ENCODE measurements at regions not wholly inside any gene's neighbourhood (a gene's known extent, or its start where the extent isn't known, plus 50 kb on each side); places are given as distances from the start of the nearest gene placed in this dataset.
"Not testable (repeated sequence)": the region's sequence is repeated elsewhere in the genome, so short reads cannot be mapped to it uniquely, and the experiment has no call there.

GRCh38 chr6:48611332-48611731 lies 500.3 kb upstream of the PTCHD4 start:
- peaks cover 11% of the 10 kb centered on the region in 2 donors for H3K9me3 Mint-ChIP-seq
- ATAC-seq (replicated peaks in 1 of 2), result no peak
- H3K4me3 Mint-ChIP-seq, result no peak overlapping the region
- no peak for DNase-seq
- H3K27ac Mint-ChIP-seq, result no peak overlapping the region
- H3K4me1 Mint-ChIP-seq (ENCODE audit: low read depth), result no peaks in the 10 kb centered on the region
- H3K36me3 Mint-ChIP-seq (ENCODE audit: insufficient read depth in 2 of 2), result no peaks in the 10 kb centered on the region
- H3K27me3 Mint-ChIP-seq (ENCODE audit: low read depth), result no peaks in the 10 kb centered on the region

DNA sequence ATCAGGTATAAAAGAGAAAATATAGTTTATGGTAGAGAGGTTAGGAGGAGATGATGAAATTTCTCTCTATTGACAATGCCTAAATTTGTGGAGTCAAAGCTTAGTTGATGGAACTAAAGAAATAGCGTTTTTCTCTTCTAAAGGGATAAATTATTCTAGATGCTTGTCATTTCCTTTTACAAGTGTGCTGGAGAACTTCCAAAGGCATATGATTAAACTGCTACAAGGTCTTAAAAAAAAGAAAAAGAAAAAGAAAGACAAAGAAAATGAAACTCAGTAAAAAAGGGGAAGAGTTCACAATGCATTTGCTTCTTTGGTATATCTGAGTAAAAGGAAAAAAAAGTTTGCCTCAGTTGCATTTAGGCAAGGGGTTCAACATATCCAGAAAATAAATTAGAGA lies 499.8 kb upstream of the PTCHD4 start:
- no peak overlapping the region for H3K27ac Mint-ChIP-seq
- H3K4me1 Mint-ChIP-seq (ENCODE audit: low read depth), result no peaks in the 10 kb centered on the region
- DNase-seq (no peak), ATAC-seq (replicated peaks in 1 of 2) (no peak)
- peaks cover 11% of the 10 kb centered on the region in 2 donors for H3K9me3 Mint-ChIP-seq
- H3K4me3 Mint-ChIP-seq, result no peak overlapping the region
- no peaks in the 10 kb centered on the region for H3K27me3 Mint-ChIP-seq (ENCODE audit: low read depth)
- H3K36me3 Mint-ChIP-seq (ENCODE audit: insufficient read depth in 2 of 2), result no peaks in the 10 kb centered on the region

- no peaks in the 10 kb centered on the region for H3K4me1 Mint-ChIP-seq (ENCODE audit: low read depth)
- H3K9me3 Mint-ChIP-seq, result peaks cover 0 to 8% of the 10 kb centered on the region in 2 donors
- no peak overlapping the region for H3K4me3 Mint-ChIP-seq
- DNase-seq (no peak), ATAC-seq (replicated peaks in 1 of 2) (no peak)
- no peaks in the 10 kb centered on the region for H3K36me3 Mint-ChIP-seq (ENCODE audit: insufficient read depth in 2 of 2)
- H3K27ac Mint-ChIP-seq, result no peak overlapping the region
- H3K27me3 Mint-ChIP-seq (ENCODE audit: low read depth), result no peaks in the 10 kb centered on the region
Observed at GRCh38 chr6:48606618-48607017, 495.6 kb upstream of the PTCHD4 start.

- no peak overlapping the region for H3K27ac Mint-ChIP-seq
- ATAC-seq (replicated peaks in 1 of 2), result no peak
- H3K4me1 Mint-ChIP-seq (ENCODE audit: low read depth), result no peaks in the 10 kb centered on the region
- H3K27me3 Mint-ChIP-seq (ENCODE audit: low read depth), result no peaks in the 10 kb centered on the region
- H3K36me3 Mint-ChIP-seq (ENCODE audit: insufficient read depth in 2 of 2), result no peaks in the 10 kb centered on the region
- DNase-seq, result no peak
- no peak overlapping the region for H3K4me3 Mint-ChIP-seq
- H3K9me3 Mint-ChIP-seq, result peaks cover 2 to 5% of the 10 kb centered on the region in 2 donors
Observed at GRCh38 chr6:48597951-48598350, 487.0 kb upstream of the PTCHD4 start.

DNA sequence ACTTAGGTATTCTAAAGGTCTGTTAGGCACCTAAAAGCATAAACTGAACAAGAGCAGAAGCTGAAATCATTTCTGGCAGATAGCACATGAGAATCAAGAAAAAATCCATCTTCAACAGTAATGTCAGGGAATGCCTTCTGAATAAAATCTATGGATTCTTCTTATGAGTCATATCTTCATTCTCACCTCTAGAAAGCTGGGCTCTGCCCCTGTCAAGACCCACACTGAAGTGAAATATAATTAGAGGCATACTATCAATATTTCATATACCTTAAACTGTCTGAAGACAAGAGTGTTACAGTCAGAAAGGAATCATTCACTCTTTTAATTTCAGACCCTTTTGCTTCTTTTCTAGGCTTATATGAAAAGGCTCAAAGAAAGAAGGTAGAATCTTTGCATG lies 485.8 kb upstream of the PTCHD4 start:
- Mint-ChIP-seq H3K27me3 (ENCODE audit: low read depth) (no peaks in the 10 kb centered on the region), H3K4me3 (no peak overlapping the region), H3K4me1 (ENCODE audit: low read depth) (no peaks in the 10 kb centered on the region), H3K36me3 (ENCODE audit: insufficient read depth in 2 of 2) (no peaks in the 10 kb centered on the region), H3K27ac (no peak overlapping the region), H3K9me3 (peaks cover 4 to 6% of the 10 kb centered on the region in 2 donors)
- no peak for DNase-seq
- ATAC-seq (replicated peaks in 1 of 2), result no peak

DNA sequence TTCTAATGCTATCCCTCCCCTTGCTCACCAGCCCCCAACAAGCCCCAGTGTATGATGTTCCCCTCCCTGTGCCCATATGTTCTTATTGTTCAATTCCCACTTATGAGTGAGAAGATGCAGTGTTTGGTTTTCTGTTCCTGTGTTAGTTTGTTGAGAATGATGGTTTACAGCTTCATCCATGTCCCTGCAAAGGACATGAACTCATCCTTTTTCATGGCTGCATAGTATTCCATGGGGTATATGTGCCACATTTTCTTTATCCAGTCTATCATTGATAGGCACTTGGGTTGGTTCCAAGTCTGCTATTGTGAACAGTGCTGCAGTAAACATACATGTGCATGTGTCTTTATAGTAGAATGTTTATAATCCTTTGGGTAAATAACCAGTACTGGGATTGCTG lies 480.2 kb upstream of the PTCHD4 start:
- not testable (repeated sequence) for DNase-seq; H3K27ac Mint-ChIP-seq; H3K36me3 Mint-ChIP-seq (ENCODE audit: insufficient read depth in 2 of 2); ATAC-seq (replicated peaks in 1 of 2); H3K27me3 Mint-ChIP-seq (ENCODE audit: low read depth); H3K4me3 Mint-ChIP-seq; H3K4me1 Mint-ChIP-seq (ENCODE audit: low read depth)
- peaks cover 5 to 11% of the 10 kb centered on the region in 2 donors for H3K9me3 Mint-ChIP-seq

GRCh38 chr6:48584846-48585245 lies 473.8 kb upstream of the PTCHD4 start:
- Mint-ChIP-seq H3K4me3 (no peak overlapping the region), H3K4me1 (ENCODE audit: low read depth) (no peaks in the 10 kb centered on the region), H3K27ac (no peak overlapping the region), H3K9me3 (peaks cover 0 to 4% of the 10 kb centered on the region in 2 donors), H3K27me3 (ENCODE audit: low read depth) (no peaks in the 10 kb centered on the region), H3K36me3 (ENCODE audit: insufficient read depth in 2 of 2) (no peaks in the 10 kb centered on the region)
- ATAC-seq (replicated peaks in 1 of 2) (no peak), DNase-seq (no peak)

DNA sequence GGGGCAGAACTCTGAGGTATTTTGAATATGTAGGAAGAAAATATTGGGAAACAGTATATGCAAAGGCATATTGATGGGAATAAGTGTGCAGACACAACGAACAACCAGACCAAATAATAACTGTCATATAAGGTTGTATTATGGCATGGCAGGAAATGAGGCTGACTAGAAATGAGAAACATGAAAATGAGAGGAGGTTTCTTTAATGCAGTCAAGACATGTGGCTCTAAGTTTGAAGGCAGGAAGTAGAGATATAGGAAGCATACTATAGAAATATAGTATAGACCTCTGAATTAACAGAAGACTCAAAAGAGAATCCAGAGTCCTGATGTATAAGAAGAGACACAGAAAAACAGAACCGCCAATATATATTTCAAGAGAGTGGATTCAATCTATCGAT lies 459.7 kb upstream of the PTCHD4 start:
- no peak overlapping the region for H3K4me3 Mint-ChIP-seq
- H3K27me3 Mint-ChIP-seq (ENCODE audit: low read depth), result no peaks in the 10 kb centered on the region
- H3K27ac Mint-ChIP-seq, result no peak overlapping the region
- ATAC-seq (replicated peaks in 1 of 2) (no peak), DNase-seq (no peak)
- peaks cover 7 to 8% of the 10 kb centered on the region in 2 donors for H3K9me3 Mint-ChIP-seq
- H3K4me1 Mint-ChIP-seq (ENCODE audit: low read depth), result no peaks in the 10 kb centered on the region
- no peaks in the 10 kb centered on the region for H3K36me3 Mint-ChIP-seq (ENCODE audit: insufficient read depth in 2 of 2)

DNA sequence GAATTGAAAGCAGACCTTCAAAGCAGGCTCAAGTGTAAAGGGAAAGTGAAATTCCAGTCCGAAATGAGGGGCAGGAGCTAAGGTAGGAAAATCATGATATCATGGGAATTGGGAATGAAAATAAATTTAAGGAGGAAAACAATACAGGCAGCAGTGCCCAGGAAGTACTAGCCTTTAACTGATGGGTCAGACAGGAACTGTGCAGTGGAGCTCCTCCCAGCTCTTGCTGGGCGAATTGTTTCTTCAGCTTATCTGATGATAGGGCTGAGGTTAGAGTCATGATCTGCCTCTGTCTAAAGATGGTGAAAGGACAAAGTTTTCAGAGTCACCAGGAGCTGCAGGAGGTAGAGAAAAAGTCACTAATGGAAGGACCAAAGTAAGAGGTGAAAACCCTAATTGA lies 457.9 kb upstream of the PTCHD4 start:
- Mint-ChIP-seq H3K9me3 (peaks cover 4 to 10% of the 10 kb centered on the region in 2 donors), H3K27ac (no peak overlapping the region), H3K4me3 (no peak overlapping the region), H3K4me1 (ENCODE audit: low read depth) (no peaks in the 10 kb centered on the region), H3K36me3 (ENCODE audit: insufficient read depth in 2 of 2) (no peaks in the 10 kb centered on the region), H3K27me3 (ENCODE audit: low read depth) (no peaks in the 10 kb centered on the region)
- ATAC-seq (replicated peaks in 1 of 2), result no peak
- no peak for DNase-seq

DNA sequence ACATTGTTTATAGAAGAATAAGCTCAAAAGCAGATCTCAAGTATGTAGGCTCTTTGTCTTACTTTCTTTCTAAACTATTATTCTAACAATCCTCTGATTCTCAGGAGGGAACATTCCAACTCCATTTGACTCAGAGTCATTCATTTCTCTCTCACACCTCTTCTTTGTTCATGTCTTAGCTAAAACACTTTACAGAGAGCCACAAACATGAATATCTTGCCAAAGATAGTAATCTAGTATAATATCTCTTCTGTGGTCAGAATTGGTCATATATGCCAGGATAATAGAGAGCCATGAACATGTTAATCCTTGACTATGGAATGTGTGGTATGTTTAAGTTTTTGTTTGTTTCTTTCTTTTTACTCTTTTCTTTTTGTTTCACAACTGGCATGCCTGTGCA lies 456.0 kb upstream of the PTCHD4 start:
- H3K4me3 Mint-ChIP-seq, result no peak overlapping the region
- no peaks in the 10 kb centered on the region for H3K36me3 Mint-ChIP-seq (ENCODE audit: insufficient read depth in 2 of 2)
- ATAC-seq (replicated peaks in 1 of 2) (no peak), DNase-seq (no peak)
- H3K4me1 Mint-ChIP-seq (ENCODE audit: low read depth), result no peaks in the 10 kb centered on the region
- no peak overlapping the region for H3K27ac Mint-ChIP-seq
- H3K27me3 Mint-ChIP-seq (ENCODE audit: low read depth), result no peaks in the 10 kb centered on the region
- H3K9me3 Mint-ChIP-seq, result peaks cover 4 to 10% of the 10 kb centered on the region in 2 donors

DNA sequence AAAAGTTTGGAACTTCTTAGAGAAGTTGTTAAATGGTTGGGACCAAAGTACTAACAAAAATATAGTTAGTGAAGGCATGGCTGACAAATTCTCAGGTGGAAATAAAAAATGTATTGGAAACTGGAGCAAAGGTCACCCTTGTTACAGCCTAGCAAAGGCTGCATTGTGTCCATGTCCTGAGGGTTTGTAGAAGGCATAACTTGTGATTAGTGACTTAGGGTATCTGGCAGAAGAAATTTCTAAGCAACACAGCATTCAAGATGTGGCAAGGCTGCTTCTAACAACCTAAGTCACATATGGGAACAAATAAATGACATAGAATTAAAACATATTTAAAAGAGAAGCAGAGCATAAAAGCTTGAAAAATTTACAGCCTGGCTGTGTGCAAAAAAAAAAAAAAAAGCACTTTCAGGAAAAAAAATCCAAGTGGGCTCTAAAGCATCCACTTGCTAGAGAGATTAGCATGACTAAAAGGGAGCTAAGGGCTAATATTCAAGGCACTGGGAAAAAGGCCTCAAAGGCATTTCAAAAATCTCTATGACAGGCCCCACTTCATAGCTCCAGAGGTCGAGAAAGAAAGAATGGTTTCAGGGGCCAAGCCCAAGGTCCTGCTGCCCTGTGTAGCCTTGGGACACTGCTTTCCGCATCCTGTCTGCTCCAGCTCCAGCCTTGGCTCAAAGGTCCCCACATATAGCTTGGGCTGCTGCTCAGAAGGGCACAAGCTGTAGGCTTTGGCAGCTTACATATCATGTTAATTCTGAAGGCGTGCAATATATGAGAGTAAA lies 453.2 kb upstream of the PTCHD4 start:
- Mint-ChIP-seq H3K4me1 (ENCODE audit: low read depth) (no peaks in the 10 kb centered on the region), H3K9me3 (peaks cover 4 to 7% of the 10 kb centered on the region in 2 donors), H3K27ac (no peak overlapping the region), H3K36me3 (ENCODE audit: insufficient read depth in 2 of 2) (no peaks in the 10 kb centered on the region), H3K4me3 (no peak overlapping the region), H3K27me3 (ENCODE audit: low read depth) (no peaks in the 10 kb centered on the region)
- DNase-seq (no peak), ATAC-seq (replicated peaks in 1 of 2) (no peak)

DNA sequence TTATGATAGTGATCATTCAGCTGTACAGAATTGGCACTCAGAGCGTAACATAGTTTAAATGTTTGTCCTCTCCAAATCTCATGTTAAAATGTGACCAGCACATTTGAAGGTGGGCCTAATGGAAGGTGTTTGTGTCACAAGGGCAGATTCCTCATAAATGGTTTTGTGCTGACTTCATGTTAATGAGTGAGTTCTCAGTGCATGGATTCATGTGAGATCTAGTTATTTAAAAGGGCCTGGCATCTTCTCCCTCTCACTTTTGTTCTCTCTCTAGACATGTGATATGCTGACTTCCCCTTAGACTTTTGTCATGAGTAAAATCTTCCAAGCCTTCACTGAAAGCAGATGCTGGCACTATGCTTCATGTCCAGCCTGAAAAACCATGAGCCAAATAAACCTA lies 452.4 kb upstream of the PTCHD4 start:
- Mint-ChIP-seq H3K27me3 (ENCODE audit: low read depth) (no peaks in the 10 kb centered on the region), H3K4me1 (ENCODE audit: low read depth) (no peaks in the 10 kb centered on the region), H3K36me3 (ENCODE audit: insufficient read depth in 2 of 2) (no peaks in the 10 kb centered on the region), H3K4me3 (no peak overlapping the region), H3K9me3 (peaks cover 1 to 7% of the 10 kb centered on the region in 2 donors), H3K27ac (no peak overlapping the region)
- no peak for DNase-seq
- ATAC-seq (replicated peaks in 1 of 2), result no peak

GRCh38 chr6:48560408-48560807 lies 449.4 kb upstream of the PTCHD4 start:
- Mint-ChIP-seq H3K4me1 (ENCODE audit: low read depth) (no peaks in the 10 kb centered on the region), H3K27ac (no peak overlapping the region), H3K4me3 (no peak overlapping the region), H3K36me3 (ENCODE audit: insufficient read depth in 2 of 2) (no peaks in the 10 kb centered on the region), H3K9me3 (peaks cover 0 to 4% of the 10 kb centered on the region in 2 donors), H3K27me3 (ENCODE audit: low read depth) (no peaks in the 10 kb centered on the region)
- DNase-seq (no peak), ATAC-seq (replicated peaks in 1 of 2) (no peak)

All from activated T-cell treated with anti-CD3 and anti-CD28 coated beads, Interleukin-2, amount 50 U/mL, for 72 hours (primary cell).